Endothelial cell of umbilical vein (primary cell): ENCODE measurements at regions not wholly inside any gene's neighbourhood (a gene's known extent, or its start where the extent isn't known, plus 50 kb on each side); places are given as distances from the start of the nearest gene placed in this dataset.

ENCODE experiments used
- BruUV-seq: library from RNA; stranded (reverse); fragments of 400-500 nt; replicated peaks from 2 replicates; lab custom pipeline; 2021; lab: Mats Ljungman, UMichigan
- CTCF ChIA-PET: fragments of 300-600, 350-600 bp; sonication (Branson Sonifier 250); formaldehyde crosslinking; loops from one replicate; lab custom pipeline; 2021; ENCODE audit warnings: antibody characterized with exemption, inconsistent platforms; lab: Charles Lee
- POLR2A ChIA-PET: fragments of 300-600, 350-600 bp; sonication (Branson Sonifier 250); formaldehyde crosslinking; loops from one replicate; lab custom pipeline; 2021; ENCODE audit warnings: antibody characterized with exemption, inconsistent platforms; lab: Charles Lee
- DNase-seq: peaks from one replicate; pipeline ENCODE4 v3.0.0-alpha.2; 2011; ENCODE audit warnings: low read depth, low spot score
- FAIRE-seq: peaks from 2 replicates; lab custom pipeline; 2011; peaks lifted over from hg19 to GRCh38; lab: Jason Lieb, UNC
- H2AFZ ChIP-seq: 2 replicates; pipeline ENCODE4 v1.6.0; 2012; ENCODE audit warnings: low read depth, low read length, control low read depth, inconsistent platforms
- H3K27ac ChIP-seq: 2 replicates; pipeline ENCODE4 v1.5.1; 2011; ENCODE audit warnings: low read depth, mild to moderate bottlenecking, control low read depth, low read length, moderate library complexity; ENCODE audit not compliant: insufficient read depth
- H3K27me3 ChIP-seq, 2 experiments: 2 replicates each; pipeline versions ENCODE4 v1.6.0 to v1.6.1; 2011; ENCODE audit warnings: low read length in 2 of 2, mixed read lengths in 1 of 2; ENCODE audit not compliant: control insufficient read depth in 2 of 2, insufficient read depth in 2 of 2
- H3K36me3 ChIP-seq, 2 experiments: 2 replicates in 1 of 2; 3 replicates in 1 of 2; pipeline ENCODE4 v1.5.1; 2011; ENCODE audit warnings: low read length in 2 of 2, mild to moderate bottlenecking in 1 of 2, moderate library complexity in 1 of 2; ENCODE audit not compliant: control insufficient read depth in 2 of 2, insufficient read depth in 2 of 2; ENCODE audit errors: extremely low read depth in 1 of 2
- H3K4me1 ChIP-seq: 3 replicates; pipeline ENCODE4 v1.5.1; 2011; ENCODE audit warnings: mild to moderate bottlenecking, low read length; ENCODE audit not compliant: control insufficient read depth, insufficient read depth; ENCODE audit errors: extremely low read depth
- H3K4me2 ChIP-seq: 2 replicates; pipeline ENCODE4 v1.6.1; 2011; ENCODE audit warnings: low read length, control low read depth, mixed read lengths; ENCODE audit not compliant: insufficient read depth
- H3K4me3 ChIP-seq, 3 experiments: fragments of 200-600 bp in 1 of 3; sonication (generic), shearing (Covaris generic) in 1 of 3; replicated peaks in 1 of 3; 2 replicates each; pipeline ENCODE4 v1.5.1; 2011 to 2016; ENCODE audit warnings: control low read depth in 3 of 3, low read length in 3 of 3, mild to moderate bottlenecking in 2 of 3, inconsistent platforms in 1 of 3, low read depth in 1 of 3, moderate library complexity in 1 of 3; ENCODE audit not compliant: insufficient read depth in 1 of 3
- H3K79me2 ChIP-seq: 2 replicates; pipeline ENCODE4 v1.6.0; 2012; ENCODE audit warnings: low read length, inconsistent platforms; ENCODE audit not compliant: control insufficient read depth, insufficient read depth
- H3K9ac ChIP-seq: replicated peaks from 2 replicates; pipeline ENCODE3; 2011; ENCODE audit warnings: low read length, control low read depth; ENCODE audit not compliant: insufficient read depth; ENCODE audit errors: extremely low read depth
- H3K9me1 ChIP-seq: replicated peaks from 3 replicates; pipeline ENCODE4 v1.6.0; 2011; ENCODE audit warnings: mild to moderate bottlenecking, low read length; ENCODE audit not compliant: control insufficient read depth, insufficient read depth; ENCODE audit errors: extremely low read depth
- H3K9me3 ChIP-seq: replicated peaks from 2 replicates; pipeline ENCODE4 v1.5.1; 2012; ENCODE audit warnings: low read length, inconsistent platforms; ENCODE audit not compliant: control insufficient read depth, insufficient read depth
- H4K20me1 ChIP-seq: replicated peaks from 2 replicates; pipeline ENCODE3; 2011; ENCODE audit warnings: mild to moderate bottlenecking, low read length; ENCODE audit not compliant: control insufficient read depth, insufficient read depth; ENCODE audit errors: extremely low read depth
- EZH2 ChIP-seq: IDR thresholded peaks from 2 replicates; pipeline ENCODE4 v1.6.1; 2012; ENCODE audit warnings: borderline replicate concordance, low read depth, mild to moderate bottlenecking, moderate library complexity, low read length, inconsistent platforms; ENCODE audit not compliant: severe bottlenecking
- FOS ChIP-seq: IDR thresholded peaks from 2 replicates; pipeline ENCODE4 v1.6.1; 2011; ENCODE audit warnings: mild to moderate bottlenecking, low read length, moderate library complexity, borderline replicate concordance; ENCODE audit not compliant: insufficient read depth
- GATA2 ChIP-seq: IDR thresholded peaks from 2 replicates; pipeline ENCODE4 v1.7.0; 2011; ENCODE audit warnings: low read depth, mild to moderate bottlenecking, moderate library complexity, mixed read lengths, low read length; ENCODE audit not compliant: insufficient read length, insufficient read depth
- JUN ChIP-seq: IDR thresholded peaks from 2 replicates; pipeline ENCODE4 v1.6.1; 2011; ENCODE audit warnings: borderline replicate concordance, low read depth; ENCODE audit not compliant: insufficient read length, insufficient read depth
- MAX ChIP-seq: IDR thresholded peaks from 2 replicates; pipeline ENCODE4 v1.6.1; 2011; ENCODE audit not compliant: insufficient read depth, insufficient read length
- MYC ChIP-seq: IDR thresholded peaks from one replicate; pipeline ENCODE4 v1.6.1; 2011; ENCODE audit warnings: mild to moderate bottlenecking, low read depth, low read length
- POLR2A ChIP-seq: IDR thresholded peaks from 2 replicates; pipeline ENCODE4 v1.6.1; 2012; ENCODE audit warnings: low read depth, mild to moderate bottlenecking, control low read depth, low read length
- POLR2AphosphoS5 ChIP-seq: IDR thresholded peaks from 2 replicates; pipeline ENCODE4 v1.6.1; 2012; ENCODE audit warnings: low read depth, mild to moderate bottlenecking, control low read depth, low read length, moderate library complexity; ENCODE audit not compliant: insufficient read depth
- dilution Hi-C: fragments of 300-500 bp; cut with MboI; formaldehyde crosslinking; loops from one replicate; pipeline ENCODE4 v1.15.0; 2019; ENCODE audit warnings: low sequenced_read_pairs; ENCODE audit not compliant: extremely low pct_ligation_motif_present
- intact Hi-C: fragments of 100-400 bp; cut with micrococcal nuclease; formaldehyde crosslinking; loops from one replicate; pipeline ENCODE4 v1.10.0; 2022
- TF ChIP-seq, protein P1 (sequence below), 2 donors: IDR thresholded peaks; 1 replicate in 1 of 2; 2 replicates in 1 of 2; pipeline ENCODE4 v1.5.1; 2011; ENCODE audit warnings: low read length in 2 of 2, mild to moderate bottlenecking in 2 of 2, moderate library complexity in 2 of 2, control low read depth in 1 of 2, inconsistent platforms in 1 of 2, low read depth in 1 of 2; ENCODE audit not compliant: insufficient read depth in 1 of 2; ENCODE audit errors: extremely low read depth in 1 of 2

GRCh38 chr18:52222211-52222610 lies 117.8 kb upstream of the DCC start:
- intact Hi-C loops, result no loop called here
- DNase-seq, result no peak
- no peak overlapping the region for H3K27ac ChIP-seq
- no peak for FAIRE-seq
- no peak overlapping the region for H3K4me2 ChIP-seq
- H3K36me3 ChIP-seq, result no peaks in the 10 kb centered on the region
- TF ChIP-seq JUN, result no peak
- no peak overlapping the region for H3K4me3 ChIP-seq
- H3K9ac ChIP-seq, result no peak overlapping the region
- H3K4me1 ChIP-seq, result no peaks in the 10 kb centered on the region
- no TSS peak for BruUV-seq
- H3K27me3 ChIP-seq, result no peaks in the 10 kb centered on the region
- H3K9me3 ChIP-seq, result peaks cover 5% of the 10 kb centered on the region
- dilution Hi-C loops, result no loop called here
- CTCF ChIA-PET, result no interaction called here
- POLR2A ChIA-PET, result no interaction called here
- H3K9me1 ChIP-seq, result no peaks in the 10 kb centered on the region
- H3K79me2 ChIP-seq, result no peaks in the 10 kb centered on the region
- no peak overlapping the region for H2AFZ ChIP-seq
- H4K20me1 ChIP-seq, result no peaks in the 10 kb centered on the region

DNA sequence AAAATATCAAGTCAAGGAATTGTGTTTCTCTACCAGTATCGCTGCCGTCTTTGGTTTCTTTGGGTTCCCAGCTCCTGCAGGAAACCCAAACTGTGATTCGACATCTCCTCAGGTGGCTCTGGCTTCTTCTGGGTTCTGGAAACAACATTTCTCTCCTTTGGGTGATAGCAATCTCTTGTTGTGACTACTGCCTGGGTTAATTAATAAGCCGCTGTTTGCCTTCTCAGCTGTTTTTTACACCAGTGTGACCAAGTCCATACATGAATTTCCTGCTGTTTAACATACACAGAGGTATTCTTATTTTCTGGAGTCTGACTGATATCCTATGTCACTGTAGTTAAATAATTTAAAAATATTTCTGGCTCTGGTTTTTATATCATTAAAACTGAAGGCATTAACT lies 112.5 kb upstream of the DCC start:
- TF ChIP-seq MAX (no peak), GATA2 (no peak), EZH2 (no peak), POLR2AphosphoS5 (no peak), FOS (no peak), POLR2A (no peak), MYC (no peak), JUN (no peak)
- TF ChIP-seq, protein P1, sequence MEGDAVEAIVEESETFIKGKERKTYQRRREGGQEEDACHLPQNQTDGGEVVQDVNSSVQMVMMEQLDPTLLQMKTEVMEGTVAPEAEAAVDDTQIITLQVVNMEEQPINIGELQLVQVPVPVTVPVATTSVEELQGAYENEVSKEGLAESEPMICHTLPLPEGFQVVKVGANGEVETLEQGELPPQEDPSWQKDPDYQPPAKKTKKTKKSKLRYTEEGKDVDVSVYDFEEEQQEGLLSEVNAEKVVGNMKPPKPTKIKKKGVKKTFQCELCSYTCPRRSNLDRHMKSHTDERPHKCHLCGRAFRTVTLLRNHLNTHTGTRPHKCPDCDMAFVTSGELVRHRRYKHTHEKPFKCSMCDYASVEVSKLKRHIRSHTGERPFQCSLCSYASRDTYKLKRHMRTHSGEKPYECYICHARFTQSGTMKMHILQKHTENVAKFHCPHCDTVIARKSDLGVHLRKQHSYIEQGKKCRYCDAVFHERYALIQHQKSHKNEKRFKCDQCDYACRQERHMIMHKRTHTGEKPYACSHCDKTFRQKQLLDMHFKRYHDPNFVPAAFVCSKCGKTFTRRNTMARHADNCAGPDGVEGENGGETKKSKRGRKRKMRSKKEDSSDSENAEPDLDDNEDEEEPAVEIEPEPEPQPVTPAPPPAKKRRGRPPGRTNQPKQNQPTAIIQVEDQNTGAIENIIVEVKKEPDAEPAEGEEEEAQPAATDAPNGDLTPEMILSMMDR (IDR thresholded peaks at IDR 0.05; ENCODE audit: extremely low read depth in 1 of 2, insufficient read depth in 1 of 2, low read depth in 1 of 2, low read length in 2 of 2), result no peak
- Histone ChIP-seq H3K4me2 (no peak overlapping the region), H3K4me3 (no peak overlapping the region), H3K4me1 (no peaks in the 10 kb centered on the region), H3K79me2 (no peaks in the 10 kb centered on the region), H3K36me3 (no peaks in the 10 kb centered on the region), H3K9me1 (no peaks in the 10 kb centered on the region), H3K27me3 (no peaks in the 10 kb centered on the region), H3K27ac (no peak overlapping the region), H2AFZ (no peak overlapping the region), H4K20me1 (no peaks in the 10 kb centered on the region), H3K9me3 (peaks cover 6% of the 10 kb centered on the region), H3K9ac (no peak overlapping the region)
- POLR2A ChIA-PET, result no interaction called here
- DNase-seq (no peak), FAIRE-seq (no peak)
- CTCF ChIA-PET, result no interaction called here
- dilution Hi-C loops (no loop called here), intact Hi-C loops (no loop called here)
- no TSS peak for BruUV-seq
